ENCODE measurements at regions not wholly inside any gene's neighbourhood (a gene's known extent, or its start where the extent isn't known, plus 50 kb on each side); places are given as distances from the start of the nearest gene placed in this dataset.

DNA sequence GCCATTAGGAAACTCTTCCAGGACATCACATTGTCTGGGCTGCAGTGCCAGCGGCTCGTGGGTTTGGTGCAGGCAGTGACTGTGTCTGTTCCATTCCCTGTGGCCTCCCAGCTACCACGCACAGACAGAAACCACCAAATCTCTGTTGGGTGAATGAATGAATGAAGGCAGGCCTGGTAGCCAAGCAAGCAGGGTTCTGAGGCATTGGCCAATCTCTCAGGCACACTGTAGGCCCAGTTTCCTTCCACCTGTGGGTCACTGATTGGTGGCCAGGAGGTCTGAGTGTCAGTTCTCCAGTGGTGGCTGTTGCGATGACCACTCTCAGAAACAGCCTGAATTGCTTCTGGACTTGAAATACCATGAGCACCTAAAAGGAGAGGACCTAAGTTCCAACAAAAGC, 59.4 kb upstream of the CTBP2 start:
- Histone ChIP-seq H3K4me1 (no peaks in the 10 kb centered on the region), H3K27ac (no peak overlapping the region), H3K27me3 (no peaks in the 10 kb centered on the region), H3K36me3 (no peaks in the 10 kb centered on the region), H3K9me3 (no peaks in the 10 kb centered on the region), H3K4me3 (no peak overlapping the region)
- DNase-seq (ENCODE audit: low spot score in 2 of 2) = no peak
- TF ChIP-seq CTCF (IDR thresholded peaks at IDR 0.05) (no peak), EP300 (IDR thresholded peaks at IDR 0.05) (no peak), POLR2A (IDR thresholded peaks at IDR 0.05) (no peak)
- WGBS, 2 donors = 85 to 88% methylated on average over 4 of the region's 4 CpGs

DNA sequence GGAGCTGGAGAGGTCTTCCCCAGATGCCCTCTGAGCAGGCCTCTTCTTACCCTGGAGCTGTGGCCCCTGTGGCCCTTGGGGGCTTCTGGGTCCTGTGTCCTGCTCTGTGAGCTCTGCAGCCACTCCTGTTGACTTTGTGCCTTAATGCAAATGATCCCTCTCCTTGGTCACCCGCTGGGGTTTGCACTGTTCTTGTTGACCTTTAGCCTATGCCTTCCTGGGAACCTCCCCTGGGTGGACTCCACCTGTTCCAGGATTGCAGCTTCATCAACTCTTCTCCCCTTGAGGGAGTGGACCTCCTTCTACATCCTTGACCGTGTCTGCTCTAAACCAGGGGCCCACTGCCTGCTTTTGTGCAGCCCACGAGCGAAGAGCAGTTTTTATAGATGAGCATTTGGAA, 58.6 kb upstream of the CTBP2 start:
- no peak overlapping the region for H3K27ac ChIP-seq
- H3K36me3 ChIP-seq = no peaks in the 10 kb centered on the region
- TF ChIP-seq EP300 (IDR thresholded peaks at IDR 0.05) (no peak), POLR2A (IDR thresholded peaks at IDR 0.05) (no peak), CTCF (IDR thresholded peaks at IDR 0.05) (no peak)
- DNase-seq (ENCODE audit: low spot score in 2 of 2) = no peak
- H3K9me3 ChIP-seq = no peaks in the 10 kb centered on the region
- no peak overlapping the region for H3K4me3 ChIP-seq
- no peaks in the 10 kb centered on the region for H3K4me1 ChIP-seq
- no peaks in the 10 kb centered on the region for H3K27me3 ChIP-seq
- WGBS, 2 donors = 89% methylated on average over 4 of the region's 4 CpGs

- no peak for DNase-seq (ENCODE audit: low spot score in 2 of 2)
Measured at GRCh38 chr10:125217990-125218675, 57.8 kb upstream of the CTBP2 start.

DNA sequence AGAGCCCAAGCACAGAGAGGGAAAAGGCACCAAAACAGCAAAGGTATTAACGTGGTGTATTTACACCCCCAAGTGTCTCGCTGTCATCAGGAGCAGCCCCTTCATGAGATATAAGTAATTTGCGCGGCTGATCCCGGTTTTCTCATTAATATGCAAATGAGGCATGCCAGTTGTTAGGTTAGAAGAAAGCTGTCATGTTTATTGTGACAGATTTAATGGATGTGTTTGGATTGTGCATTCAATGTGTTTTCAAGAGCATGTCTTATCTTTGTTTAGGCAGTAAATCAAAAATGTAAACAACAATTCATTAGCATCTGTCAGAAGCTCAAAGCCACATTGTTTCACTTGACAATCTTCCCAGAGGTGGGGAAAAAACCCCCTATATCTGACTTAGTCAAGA, 56.5 kb upstream of the CTBP2 start:
- H3K4me3 ChIP-seq = no peak overlapping the region
- H3K27me3 ChIP-seq = no peaks in the 10 kb centered on the region
- no peak for DNase-seq (ENCODE audit: low spot score in 2 of 2)
- TF ChIP-seq EP300 (IDR thresholded peaks at IDR 0.05) (no peak), CTCF (IDR thresholded peaks at IDR 0.05) (no peak), POLR2A (IDR thresholded peaks at IDR 0.05) (no peak)
- no peaks in the 10 kb centered on the region for H3K36me3 ChIP-seq
- WGBS, 2 donors = 65 to 80% methylated on average over 5 of the region's 5 CpGs
- H3K9me3 ChIP-seq = no peaks in the 10 kb centered on the region
- no peaks in the 10 kb centered on the region for H3K4me1 ChIP-seq
- H3K27ac ChIP-seq = no peak overlapping the region

More at GRCh38 chr10:125217990-125218675, 57.8 kb upstream of the CTBP2 start:
- H3K27me3 ChIP-seq = no peaks in the 10 kb centered on the region
- no peak overlapping the region for H3K4me3 ChIP-seq
- no peak for TF ChIP-seq POLR2A (IDR thresholded peaks at IDR 0.05)
- no peak for TF ChIP-seq EP300 (IDR thresholded peaks at IDR 0.05)
- TF ChIP-seq CTCF (IDR thresholded peaks at IDR 0.05) = no peak
- no peaks in the 10 kb centered on the region for H3K9me3 ChIP-seq
- no peak overlapping the region for H3K27ac ChIP-seq
- H3K4me1 ChIP-seq = no peaks in the 10 kb centered on the region
- 74 to 80% methylated on average over 8 of the region's 8 CpGs for WGBS, 2 donors
- no peaks in the 10 kb centered on the region for H3K36me3 ChIP-seq

- TF ChIP-seq EP300 (IDR thresholded peaks at IDR 0.05) (no peak), CTCF (IDR thresholded peaks at IDR 0.05) (no peak), POLR2A (IDR thresholded peaks at IDR 0.05) (no peak)
- DNase-seq (ENCODE audit: low spot score in 2 of 2) = no peak
- WGBS, 2 donors = 91 to 98% methylated on average over 3 of the region's 3 CpGs
Measured at GRCh38 chr10:125216309-125216708, 55.9 kb upstream of the CTBP2 start.

More at GRCh38 chr10:125216309-125216708, 55.9 kb upstream of the CTBP2 start:
- no peak overlapping the region for H3K4me3 ChIP-seq
- H3K36me3 ChIP-seq = no peaks in the 10 kb centered on the region
- H3K27me3 ChIP-seq = no peaks in the 10 kb centered on the region
- H3K9me3 ChIP-seq = no peaks in the 10 kb centered on the region
- no peak overlapping the region for H3K27ac ChIP-seq
- H3K4me1 ChIP-seq = no peaks in the 10 kb centered on the region
